ENCODE measurements at regions not wholly inside any gene's neighbourhood (a gene's known extent, or its start where the extent isn't known, plus 50 kb on each side); places are given as distances from the start of the nearest gene placed in this dataset.

- TF ChIP-seq CTCF (IDR thresholded peaks at IDR 0.05): no peak
- no peak for TF ChIP-seq POLR2A (IDR thresholded peaks at IDR 0.05)
Observed at GRCh38 chr3:70464876-70465275, 152.4 kb upstream of the MDFIC2 start.
